Gastrocnemius medialis (tissue), 4 donors: ENCODE measurements at regions not wholly inside any gene's neighbourhood (a gene's known extent, or its start where the extent isn't known, plus 50 kb on each side); places are given as distances from the start of the nearest gene placed in this dataset.
"Not testable (repeated sequence)": the region's sequence is repeated elsewhere in the genome, so short reads cannot be mapped to it uniquely, and the experiment has no call there.

Source experiments
- ATAC-seq, 2 donors: fragments of 150-250 bp; one replicate each; pipeline ENCODE4 v1.9.1; 2016
- DNase-seq, 2 donors: peaks; one replicate each; pipeline ENCODE4 v3.0.0-alpha.2; 2019
- H3K27ac ChIP-seq, 4 donors: fragments of 200-600 bp; sonication (generic); 1 replicate in 1 of 4; 2 replicates in 3 of 4; pipeline ENCODE4 v1.5.1; 2016 to 2018; ENCODE audit warnings: mild to moderate bottlenecking in 2 of 4, moderate library complexity in 1 of 4
- H3K27me3 ChIP-seq, 3 donors: fragments of 200-600 bp; sonication (generic) in 2 of 3; 1 replicate in 1 of 3; 2 replicates in 2 of 3; pipeline versions ENCODE4 v1.5.1 to v1.6.0; 2016 to 2019; ENCODE audit warnings: mild to moderate bottlenecking in 1 of 3, moderate library complexity in 1 of 3
- H3K36me3 ChIP-seq, 2 donors: fragments of 200-600 bp; sonication (generic) in 1 of 2; one replicate each; pipeline ENCODE4 v1.5.1; 2017 to 2018
- H3K4me1 ChIP-seq, 2 donors: fragments of 200-600 bp; sonication (generic) in 1 of 2; one replicate each; pipeline ENCODE4 v1.5.1; 2016 to 2017; ENCODE audit warnings: mild to moderate bottlenecking in 2 of 2
- H3K4me3 ChIP-seq, 4 donors: fragments of 200-600 bp; sonication (generic) in 3 of 4; 1 replicate in 1 of 4; 2 replicates in 3 of 4; pipeline ENCODE4 v1.5.1; 2016 to 2019; ENCODE audit warnings: mild to moderate bottlenecking in 2 of 4
- H3K9me3 ChIP-seq, 3 donors: fragments of 200-600 bp; sonication (generic) in 2 of 3; 1 replicate in 1 of 3; 2 replicates in 2 of 3; pipeline ENCODE4 v1.5.1; 2016 to 2019
- POLR2A ChIP-seq, 2 donors: fragments of 450-650 bp; IDR thresholded peaks; one replicate each; pipeline ENCODE4 v1.6.1; 2017; ENCODE audit warnings: antibody characterized with exemption in 2 of 2, mild to moderate bottlenecking in 2 of 2, moderate library complexity in 2 of 2
- in situ Hi-C, 4 donors: fragments of 200-750 bp; cut with MboI; loops; one replicate each; pipeline versions ENCODE4 v1.15.0 to v1.8.0; 2017; ENCODE audit warnings: low sequenced_read_pairs in 4 of 4
- intact Hi-C: fragments of 100-400 bp; cut with DNase I; formaldehyde crosslinking; loops from one replicate; pipeline ENCODE4 v1.15.1; 2023; ENCODE audit warnings: low total_unique reads
- TF ChIP-seq, protein P1 (sequence below), 5 experiments: fragments of 450-650 bp in 3 of 5; fragments of 200-600 bp in 2 of 5; sonication (generic) in 2 of 5; IDR thresholded peaks in 4 of 5; conservative IDR thresholded peaks in 1 of 5; 1 replicate in 4 of 5; 2 replicates in 1 of 5; pipeline ENCODE4 v1.5.1; 2016 to 2019; ENCODE audit warnings: antibody characterized with exemption in 5 of 5, mild to moderate bottlenecking in 3 of 5, moderate library complexity in 3 of 5

DNA sequence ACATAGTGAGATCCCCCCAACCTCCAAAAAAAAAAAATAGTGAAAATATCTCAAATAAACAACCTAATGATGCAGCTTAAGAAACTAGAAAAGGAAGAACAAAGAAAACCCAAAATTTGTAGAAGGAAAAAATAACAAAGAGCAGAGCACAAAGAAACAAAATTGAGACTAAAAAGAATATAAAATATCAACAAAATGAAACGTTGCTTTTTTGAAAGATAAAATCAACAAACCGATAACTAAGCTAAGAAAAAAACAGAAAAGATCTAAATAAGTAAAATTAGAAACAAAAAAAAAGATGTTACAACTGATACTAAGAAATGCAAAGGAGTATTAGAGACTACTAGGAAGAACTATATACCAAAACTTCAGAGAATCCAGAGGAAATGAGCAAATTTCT lies 139.3 kb upstream of the PALMD start:
- intact Hi-C loops (no loop called here), in situ Hi-C loops (no loop called here)
- no peak for TF ChIP-seq POLR2A (IDR thresholded peaks at IDR 0.05)
- TF ChIP-seq, protein P1, sequence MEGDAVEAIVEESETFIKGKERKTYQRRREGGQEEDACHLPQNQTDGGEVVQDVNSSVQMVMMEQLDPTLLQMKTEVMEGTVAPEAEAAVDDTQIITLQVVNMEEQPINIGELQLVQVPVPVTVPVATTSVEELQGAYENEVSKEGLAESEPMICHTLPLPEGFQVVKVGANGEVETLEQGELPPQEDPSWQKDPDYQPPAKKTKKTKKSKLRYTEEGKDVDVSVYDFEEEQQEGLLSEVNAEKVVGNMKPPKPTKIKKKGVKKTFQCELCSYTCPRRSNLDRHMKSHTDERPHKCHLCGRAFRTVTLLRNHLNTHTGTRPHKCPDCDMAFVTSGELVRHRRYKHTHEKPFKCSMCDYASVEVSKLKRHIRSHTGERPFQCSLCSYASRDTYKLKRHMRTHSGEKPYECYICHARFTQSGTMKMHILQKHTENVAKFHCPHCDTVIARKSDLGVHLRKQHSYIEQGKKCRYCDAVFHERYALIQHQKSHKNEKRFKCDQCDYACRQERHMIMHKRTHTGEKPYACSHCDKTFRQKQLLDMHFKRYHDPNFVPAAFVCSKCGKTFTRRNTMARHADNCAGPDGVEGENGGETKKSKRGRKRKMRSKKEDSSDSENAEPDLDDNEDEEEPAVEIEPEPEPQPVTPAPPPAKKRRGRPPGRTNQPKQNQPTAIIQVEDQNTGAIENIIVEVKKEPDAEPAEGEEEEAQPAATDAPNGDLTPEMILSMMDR (IDR thresholded peaks at IDR 0.05 in 4 of 5, conservative IDR thresholded peaks at IDR 0.05 in 1 of 5) = no peak
- Histone ChIP-seq H3K27me3 (no peaks in the 10 kb centered on the region), H3K9me3 (no peaks in the 10 kb centered on the region), H3K4me1 (no peaks in the 10 kb centered on the region), H3K27ac (no peak overlapping the region), H3K4me3 (no peak overlapping the region), H3K36me3 (no peaks in the 10 kb centered on the region)
- ATAC-seq (no peak), DNase-seq (no peak)

DNA sequence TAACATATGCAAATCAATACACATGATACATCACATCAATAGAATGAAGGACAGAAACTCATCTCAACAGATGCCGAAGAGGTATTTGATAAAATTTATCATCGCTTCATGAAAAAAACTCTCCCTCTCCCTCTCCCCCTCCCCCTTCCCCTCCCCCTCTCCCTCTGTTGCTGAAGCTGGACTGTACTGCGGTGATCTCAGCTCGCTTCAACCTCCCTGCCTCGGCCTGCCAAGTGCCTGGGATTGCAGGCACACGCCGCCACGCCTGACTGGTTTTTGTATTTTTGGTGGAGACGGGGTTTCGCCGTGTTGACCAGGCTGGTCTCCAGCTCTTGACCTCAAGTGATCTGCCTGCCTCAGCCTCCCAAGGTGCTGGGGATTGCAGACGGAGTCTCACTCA lies 138.5 kb upstream of the PALMD start:
- H3K27me3 ChIP-seq, H3K4me1 ChIP-seq, H3K4me3 ChIP-seq, ATAC-seq, DNase-seq, H3K36me3 ChIP-seq, H3K27ac ChIP-seq, in situ Hi-C loops, H3K9me3 ChIP-seq, intact Hi-C loops: not testable (repeated sequence)

DNA sequence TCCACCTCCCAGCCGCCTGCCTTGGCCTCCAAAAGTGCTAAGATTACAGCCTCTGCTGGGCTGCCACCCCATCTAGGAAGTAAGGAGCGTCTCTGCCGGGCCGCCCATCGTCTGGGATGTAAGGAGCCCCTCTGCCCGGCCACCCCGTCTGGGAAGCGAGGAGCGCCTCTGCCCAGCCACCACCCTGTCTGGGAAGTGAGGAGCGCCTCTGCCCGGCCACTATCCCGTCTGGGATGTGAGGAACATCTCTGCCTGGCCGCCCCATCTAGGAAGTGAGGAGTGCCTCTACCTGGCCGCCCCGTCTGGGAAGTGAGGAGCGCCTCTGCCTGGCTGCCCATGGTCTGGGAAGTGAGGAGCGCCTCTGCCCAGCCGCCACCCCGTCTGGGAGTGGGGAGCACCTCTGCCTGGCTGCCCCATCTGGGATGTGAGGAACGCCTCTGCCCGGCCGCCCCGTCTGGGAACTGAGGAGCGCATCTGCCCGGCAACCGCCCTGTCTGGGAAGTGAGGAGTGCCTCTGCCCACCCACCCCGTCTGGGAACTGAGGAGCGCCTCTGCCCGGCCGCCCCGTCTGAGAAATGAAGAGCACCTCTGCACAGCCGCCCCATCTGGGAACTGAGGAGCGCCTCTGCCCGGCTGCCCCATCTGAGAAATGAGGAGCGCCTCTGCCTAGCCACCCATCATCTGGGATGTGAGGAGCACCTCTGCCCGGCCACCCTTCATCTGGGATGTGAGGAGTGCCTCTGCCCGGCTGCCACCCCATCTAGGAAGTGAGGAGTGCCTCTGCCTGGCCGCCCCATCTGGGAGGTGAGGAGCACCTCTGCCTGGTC lies 137.8 kb upstream of the PALMD start:
- Histone ChIP-seq H3K4me3 (no peak overlapping the region), H3K9me3 (no peaks in the 10 kb centered on the region), H3K4me1 (no peaks in the 10 kb centered on the region), H3K36me3 (no peaks in the 10 kb centered on the region), H3K27me3 (no peaks in the 10 kb centered on the region), H3K27ac (no peak overlapping the region)
- ATAC-seq (no peak), DNase-seq (no peak)
- no peak for TF ChIP-seq POLR2A (IDR thresholded peaks at IDR 0.05)
- TF ChIP-seq, protein P1 (IDR thresholded peaks at IDR 0.05 in 4 of 5, conservative IDR thresholded peaks at IDR 0.05 in 1 of 5) = no peak
- intact Hi-C loops (no loop called here), in situ Hi-C loops (no loop called here)

DNA sequence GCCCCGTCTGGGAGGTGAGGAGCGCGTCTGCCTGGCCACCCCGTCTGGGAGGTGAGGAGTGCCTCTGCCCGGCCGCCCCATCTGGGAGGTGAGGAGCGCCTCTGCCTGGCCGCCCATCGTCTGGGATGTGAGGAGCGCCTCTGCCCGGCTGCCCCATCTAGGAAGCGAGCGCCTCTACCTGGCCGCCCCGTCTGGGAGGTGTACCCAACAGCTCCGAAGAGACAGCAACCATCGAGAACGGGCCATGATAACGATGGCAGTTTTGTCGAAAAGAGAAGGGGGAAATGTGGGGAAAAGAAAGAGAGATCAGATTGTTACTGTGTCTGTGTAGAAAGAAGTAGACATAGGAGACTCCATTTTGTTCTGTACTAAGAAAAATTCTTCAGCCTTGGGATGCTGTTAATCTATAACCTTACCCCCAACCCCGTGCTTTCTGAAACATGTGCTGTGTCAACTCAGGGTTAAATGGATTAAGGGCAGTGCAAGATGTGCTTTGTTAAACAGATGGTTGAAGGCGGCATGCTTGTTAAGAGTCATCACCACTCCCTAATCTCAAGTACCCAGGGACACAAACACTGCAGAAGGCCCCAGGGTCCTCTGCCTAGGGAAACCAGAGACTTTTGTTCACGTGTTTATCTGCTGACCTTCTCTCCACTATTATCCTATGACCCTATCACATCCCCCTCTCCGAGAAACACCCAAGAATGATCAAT lies 137.0 kb upstream of the PALMD start:
- H3K27me3 ChIP-seq, ATAC-seq, H3K9me3 ChIP-seq, H3K27ac ChIP-seq, intact Hi-C loops, in situ Hi-C loops, DNase-seq, H3K36me3 ChIP-seq, H3K4me3 ChIP-seq, H3K4me1 ChIP-seq: not testable (repeated sequence)

DNA sequence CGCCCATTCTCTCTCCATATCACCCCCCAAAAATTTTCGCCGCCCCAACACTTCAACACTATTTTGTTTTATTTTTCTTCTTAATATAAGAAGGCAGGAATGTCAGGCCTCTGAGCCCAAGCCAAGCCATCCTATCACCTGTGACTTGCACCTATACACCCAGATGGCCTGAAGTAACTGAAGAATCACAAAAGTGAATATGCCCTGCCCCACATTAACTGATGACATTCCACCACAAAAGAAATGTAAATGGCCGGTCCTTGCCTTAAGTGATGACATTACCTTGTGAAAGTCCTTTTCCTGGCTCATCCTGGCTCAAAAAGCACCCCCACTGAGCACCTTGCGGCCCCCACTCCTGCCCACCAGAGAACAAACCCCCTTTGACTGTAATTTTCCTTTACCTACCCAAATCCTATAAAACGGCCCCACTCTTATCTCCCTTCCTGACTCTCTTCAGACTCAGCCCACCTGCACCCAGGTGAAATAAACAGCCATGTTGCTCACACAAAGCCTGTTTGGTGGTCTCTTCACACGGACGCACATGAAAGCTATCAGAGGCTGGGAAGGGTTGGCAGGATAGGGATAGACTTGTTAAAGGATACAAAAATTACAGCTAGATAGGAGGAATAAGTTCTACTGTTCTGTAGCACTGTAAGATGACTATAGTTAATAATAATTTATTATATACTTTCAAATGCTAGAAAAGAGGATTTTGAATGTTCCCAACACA lies 130.9 kb upstream of the PALMD start:
- H3K4me3 ChIP-seq, H3K36me3 ChIP-seq, DNase-seq, H3K27me3 ChIP-seq, H3K9me3 ChIP-seq, ATAC-seq, intact Hi-C loops, H3K4me1 ChIP-seq, H3K27ac ChIP-seq, in situ Hi-C loops: not testable (repeated sequence)

DNA sequence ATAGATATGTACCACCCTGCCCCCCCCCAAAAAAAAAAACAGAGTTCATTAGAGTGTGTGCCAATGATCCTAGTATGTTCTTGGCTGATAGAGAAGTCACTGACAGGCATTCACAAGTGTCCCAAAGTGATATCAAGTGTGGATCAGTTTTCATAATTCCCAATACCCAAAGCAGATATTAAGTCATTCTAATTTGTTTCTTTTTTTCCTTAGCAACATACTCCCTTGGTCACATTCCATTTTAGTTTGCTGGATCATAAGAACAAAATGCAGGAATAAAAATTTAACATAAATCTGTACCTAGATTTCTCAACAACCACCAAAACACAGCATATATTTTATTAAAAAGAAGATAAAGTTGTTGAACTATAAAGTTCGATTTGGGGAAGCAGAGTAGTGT lies 129.8 kb upstream of the PALMD start:
- no peaks in the 10 kb centered on the region for H3K36me3 ChIP-seq
- intact Hi-C loops (no loop called here), in situ Hi-C loops (no loop called here)
- ATAC-seq = no peak
- no peak overlapping the region for H3K4me3 ChIP-seq
- H3K9me3 ChIP-seq = no peaks in the 10 kb centered on the region
- H3K27ac ChIP-seq = no peak overlapping the region
- no peaks in the 10 kb centered on the region for H3K27me3 ChIP-seq
- DNase-seq = no peak
- no peaks in the 10 kb centered on the region for H3K4me1 ChIP-seq
- TF ChIP-seq, protein P1 (IDR thresholded peaks at IDR 0.05 in 4 of 5, conservative IDR thresholded peaks at IDR 0.05 in 1 of 5) = no peak
- no peak for TF ChIP-seq POLR2A (IDR thresholded peaks at IDR 0.05)
